H9 (cell line): ENCODE measurements at regions not wholly inside any gene's neighbourhood (a gene's known extent, or its start where the extent isn't known, plus 50 kb on each side); places are given as distances from the start of the nearest gene placed in this dataset.

ENCODE experiments used
- DNase-seq: peaks from one replicate; pipeline ENCODE4 v3.0.0-alpha.2; 2017
- H2AFZ ChIP-seq: one replicate; pipeline ENCODE4 v1.6.1; 2013; ENCODE audit warnings: mild to moderate bottlenecking, low read length, control low read depth, moderate library complexity
- H2AK5ac ChIP-seq: 2 replicates; pipeline ENCODE4 v1.6.1; 2013; ENCODE audit warnings: low read length, control low read depth, mixed read lengths; ENCODE audit not compliant: insufficient read length
- H2BK120ac ChIP-seq: one replicate; pipeline ENCODE4 v1.6.1; 2013; ENCODE audit warnings: low read depth, mild to moderate bottlenecking, low read length, control low read depth, inconsistent platforms; ENCODE audit not compliant: poor library complexity, severe bottlenecking
- H2BK12ac ChIP-seq: 2 replicates; pipeline ENCODE4 v1.6.1; 2013; ENCODE audit warnings: low read length, control low read depth, mixed read lengths, low read depth; ENCODE audit not compliant: insufficient read length
- H2BK15ac ChIP-seq: 2 replicates; pipeline ENCODE4 v1.6.1; 2013; ENCODE audit warnings: low read depth, low read length, control low read depth
- H2BK20ac ChIP-seq: one replicate; pipeline ENCODE4 v1.6.1; 2013; ENCODE audit warnings: low read depth, mild to moderate bottlenecking, low read length, control low read depth, inconsistent platforms; ENCODE audit not compliant: poor library complexity, severe bottlenecking
- H2BK5ac ChIP-seq: 2 replicates; pipeline ENCODE4 v1.6.1; 2013; ENCODE audit warnings: low read length, control low read depth, mixed read lengths; ENCODE audit not compliant: insufficient read length
- H3K14ac ChIP-seq: 2 replicates; pipeline ENCODE4 v1.6.1; 2013; ENCODE audit warnings: low read length, control low read depth; ENCODE audit not compliant: insufficient read depth
- H3K18ac ChIP-seq: 2 replicates; pipeline ENCODE4 v1.6.1; 2013; ENCODE audit warnings: low read depth, mild to moderate bottlenecking, mixed read lengths, low read length, control low read depth; ENCODE audit not compliant: insufficient read length
- H3K23ac ChIP-seq: 2 replicates; pipeline ENCODE4 v1.6.1; 2013; ENCODE audit warnings: low read length, control low read depth, mixed read lengths, low read depth; ENCODE audit not compliant: insufficient read length
- H3K23me2 ChIP-seq: 2 replicates; pipeline ENCODE4 v1.6.1; 2013; ENCODE audit warnings: low read depth, mild to moderate bottlenecking, mixed read lengths, low read length, control low read depth; ENCODE audit not compliant: insufficient read length, poor library complexity, severe bottlenecking
- H3K27ac ChIP-seq: 2 replicates; pipeline ENCODE4 v1.5.1; 2013; ENCODE audit warnings: low read length, control low read depth, mixed read lengths, low read depth; ENCODE audit not compliant: insufficient read length
- H3K27me3 ChIP-seq: 2 replicates; pipeline ENCODE4 v1.6.1; 2013; ENCODE audit warnings: low read length, control low read depth, inconsistent platforms; ENCODE audit not compliant: insufficient read depth
- H3K4ac ChIP-seq: 2 replicates; pipeline ENCODE4 v1.6.1; 2013; ENCODE audit warnings: low read depth, mild to moderate bottlenecking, control low read depth, inconsistent platforms, low read length, moderate library complexity
- H3K4me1 ChIP-seq: 2 replicates; pipeline ENCODE4 v1.6.1; 2013; ENCODE audit warnings: low read length, control low read depth, inconsistent platforms; ENCODE audit not compliant: insufficient read depth
- H3K4me2 ChIP-seq: 2 replicates; pipeline ENCODE4 v1.6.1; 2013; ENCODE audit warnings: low read length, control low read depth, mixed read lengths; ENCODE audit not compliant: insufficient read length, insufficient read depth
- H3K56ac ChIP-seq: 2 replicates; pipeline ENCODE4 v1.6.1; 2013; ENCODE audit warnings: low read depth, mild to moderate bottlenecking, mixed read lengths, low read length, control low read depth; ENCODE audit not compliant: insufficient read length
- H3K79me1 ChIP-seq: 2 replicates; pipeline ENCODE4 v1.6.1; 2013; ENCODE audit warnings: low read depth, mild to moderate bottlenecking, moderate library complexity, low read length, control low read depth, inconsistent platforms; ENCODE audit not compliant: insufficient read depth, poor library complexity, severe bottlenecking
- H3K79me2 ChIP-seq: 2 replicates; pipeline ENCODE4 v1.6.1; 2013; ENCODE audit warnings: low read length, control low read depth, inconsistent platforms; ENCODE audit not compliant: insufficient read depth
- H3K9ac ChIP-seq: 2 replicates; pipeline ENCODE4 v1.6.1; 2013; ENCODE audit warnings: low read length, control low read depth, mixed read lengths; ENCODE audit not compliant: insufficient read length; ENCODE audit errors: extremely low read depth
- H3K9me3 ChIP-seq: one replicate; pipeline ENCODE4 v1.6.1; 2013; ENCODE audit warnings: low read depth, low read length, inconsistent platforms; ENCODE audit not compliant: control insufficient read depth
- H3T11ph ChIP-seq: one replicate; pipeline ENCODE4 v1.6.1; 2013; ENCODE audit warnings: mild to moderate bottlenecking, low read length, control low read depth, inconsistent platforms
- H4K20me1 ChIP-seq: one replicate; pipeline ENCODE4 v1.6.1; 2013; ENCODE audit not compliant: control insufficient read depth, insufficient read length, insufficient read depth
- H4K5ac ChIP-seq: 2 replicates; pipeline ENCODE4 v1.6.1; 2013; ENCODE audit warnings: low read depth, mild to moderate bottlenecking, mixed read lengths, low read length, control low read depth; ENCODE audit not compliant: insufficient read length
- H4K8ac ChIP-seq: replicated peaks from 2 replicates; pipeline ENCODE4 v1.6.1; 2013; ENCODE audit warnings: low read length, control low read depth, mixed read lengths, low read depth; ENCODE audit not compliant: insufficient read length
- H4K91ac ChIP-seq: 2 replicates; pipeline ENCODE4 v1.6.1; 2013; ENCODE audit warnings: low read depth, mild to moderate bottlenecking, moderate library complexity, mixed read lengths, low read length, control low read depth; ENCODE audit not compliant: insufficient read length
- H3K27ac Mint-ChIP-seq, 3 experiments: 2 replicates in 2 of 3; 3 replicates in 1 of 3; pipeline ENCODE4 v1.8.0; 2020 to 2021; ENCODE audit warnings: mixed read lengths in 3 of 3, mild to moderate bottlenecking in 1 of 3, moderate library complexity in 1 of 3
- H3K27me3 Mint-ChIP-seq: 2 replicates; pipeline ENCODE4 v1.8.0; 2021; ENCODE audit warnings: low read depth, mild to moderate bottlenecking, moderate library complexity, mixed read lengths
- H3K36me3 Mint-ChIP-seq, 3 experiments: 2 replicates in 2 of 3; 3 replicates in 1 of 3; pipeline ENCODE4 v1.8.0; 2020 to 2021; ENCODE audit warnings: low read depth in 3 of 3, mixed read lengths in 3 of 3; ENCODE audit not compliant: insufficient read depth in 1 of 3
- H3K4me1 Mint-ChIP-seq, 2 experiments: 2 replicates each; pipeline ENCODE4 v1.8.0; 2020; ENCODE audit warnings: mixed read lengths in 2 of 2
- H3K4me3 Mint-ChIP-seq, 2 experiments: 2 replicates in 1 of 2; 3 replicates in 1 of 2; pipeline ENCODE4 v1.8.0; 2020 to 2021; ENCODE audit warnings: mild to moderate bottlenecking in 2 of 2, mixed read lengths in 2 of 2, moderate library complexity in 1 of 2
- H3K9me3 Mint-ChIP-seq, 2 experiments: 2 replicates in 1 of 2; 3 replicates in 1 of 2; pipeline ENCODE4 v1.8.0; 2020; ENCODE audit warnings: mild to moderate bottlenecking in 2 of 2, mixed read lengths in 2 of 2, moderate library complexity in 1 of 2
- CTCF ChIP-seq: fragments of 200-600 bp; sonication (generic); conservative IDR thresholded peaks from 3 replicates; pipeline ENCODE4 v1.8.0; 2021; ENCODE audit warnings: antibody characterized with exemption, mild to moderate bottlenecking

- Histone ChIP-seq H4K5ac (no peak overlapping the region), H3K79me2 (no peaks in the 10 kb centered on the region), H3K4ac (no peak overlapping the region), H2BK12ac (no peak overlapping the region), H4K91ac (no peak overlapping the region), H3K27ac (no peak overlapping the region), H3K4me2 (no peak overlapping the region), H2BK5ac (no peak overlapping the region), H3K9me3 (no peaks in the 10 kb centered on the region), H3T11ph (no peak overlapping the region), H4K8ac (no peak overlapping the region), H3K79me1 (no peaks in the 10 kb centered on the region), H4K20me1 (no peaks in the 10 kb centered on the region), H3K23me2 (no peaks in the 10 kb centered on the region), H3K9ac (no peak overlapping the region), H3K14ac (no peak overlapping the region), H2BK120ac (no peak overlapping the region), H2BK15ac (no peak overlapping the region), H3K4me1 (no peaks in the 10 kb centered on the region), H2AK5ac (no peak overlapping the region), H3K18ac (no peak overlapping the region), H3K27me3 (no peaks in the 10 kb centered on the region), H2AFZ (no peak overlapping the region), H2BK20ac (no peak overlapping the region), H3K56ac (no peak overlapping the region), H3K23ac (no peak overlapping the region)
- Mint-ChIP-seq H3K4me3 (no peak overlapping the region), H3K4me1 (no peaks in the 10 kb centered on the region), H3K9me3 (no peaks in the 10 kb centered on the region), H3K36me3 (no peaks in the 10 kb centered on the region), H3K27ac (no peak overlapping the region), H3K27me3 (no peaks in the 10 kb centered on the region)
- no peak for DNase-seq
- no peak for TF ChIP-seq CTCF
Measured at GRCh38 chr6:102623201-102623600, 1229.7 kb downstream of the GRIK2 start.
